ENCODE measurements at regions not wholly inside any gene's neighbourhood (a gene's known extent, or its start where the extent isn't known, plus 50 kb on each side); places are given as distances from the start of the nearest gene placed in this dataset.

DNA sequence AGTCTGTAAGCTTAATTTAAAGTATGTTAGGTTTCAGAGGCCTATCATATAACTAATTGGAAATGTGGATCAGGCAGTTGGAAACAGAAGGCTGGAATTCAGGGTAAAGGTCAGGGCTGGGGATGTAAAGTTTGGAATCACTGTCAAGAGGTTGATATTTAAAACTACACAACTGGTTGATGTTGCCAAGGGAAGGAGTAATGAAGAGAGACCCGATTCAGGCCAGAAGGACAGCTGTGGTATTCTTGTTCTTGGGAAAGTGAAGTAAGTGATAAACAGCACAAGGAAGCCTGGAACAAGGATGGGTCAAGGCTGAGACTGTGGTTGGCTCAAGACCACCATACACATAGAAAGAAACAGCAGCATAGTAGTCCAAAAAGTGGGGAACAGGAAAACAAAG, 654.2 kb downstream of the NTRK3 start:
- Histone ChIP-seq H3K27me3 (ENCODE audit: insufficient read depth, low read length, poor library complexity) (no peaks in the 10 kb centered on the region), H3K27ac (ENCODE audit: low read length) (no peak overlapping the region), H3K4me2 (ENCODE audit: insufficient read depth, low read length) (no peak overlapping the region), H3K79me2 (ENCODE audit: insufficient read depth, low read length) (no peaks in the 10 kb centered on the region), H3K4me1 (ENCODE audit: insufficient read depth, low read length) (peaks cover 14% of the 10 kb centered on the region), H4K20me1 (ENCODE audit: insufficient read depth, low read length) (no peaks in the 10 kb centered on the region), H3K36me3 (ENCODE audit: insufficient read depth, low read length) (no peaks in the 10 kb centered on the region), H3K9me3 (ENCODE audit: insufficient read depth, low read length, severe bottlenecking) (no peaks in the 10 kb centered on the region), H3K9ac (ENCODE audit: low read depth, low read length) (no peak overlapping the region), H3K4me3 (ENCODE audit: low read depth in 1 of 2, low read length in 2 of 2) (no peak overlapping the region), H2AFZ (ENCODE audit: low read depth, low read length) (no peak overlapping the region)
- ATAC-seq (ENCODE audit: insufficient read depth, low read depth) (no peak), DNase-seq (no peak)
- TF ChIP-seq, protein P1, sequence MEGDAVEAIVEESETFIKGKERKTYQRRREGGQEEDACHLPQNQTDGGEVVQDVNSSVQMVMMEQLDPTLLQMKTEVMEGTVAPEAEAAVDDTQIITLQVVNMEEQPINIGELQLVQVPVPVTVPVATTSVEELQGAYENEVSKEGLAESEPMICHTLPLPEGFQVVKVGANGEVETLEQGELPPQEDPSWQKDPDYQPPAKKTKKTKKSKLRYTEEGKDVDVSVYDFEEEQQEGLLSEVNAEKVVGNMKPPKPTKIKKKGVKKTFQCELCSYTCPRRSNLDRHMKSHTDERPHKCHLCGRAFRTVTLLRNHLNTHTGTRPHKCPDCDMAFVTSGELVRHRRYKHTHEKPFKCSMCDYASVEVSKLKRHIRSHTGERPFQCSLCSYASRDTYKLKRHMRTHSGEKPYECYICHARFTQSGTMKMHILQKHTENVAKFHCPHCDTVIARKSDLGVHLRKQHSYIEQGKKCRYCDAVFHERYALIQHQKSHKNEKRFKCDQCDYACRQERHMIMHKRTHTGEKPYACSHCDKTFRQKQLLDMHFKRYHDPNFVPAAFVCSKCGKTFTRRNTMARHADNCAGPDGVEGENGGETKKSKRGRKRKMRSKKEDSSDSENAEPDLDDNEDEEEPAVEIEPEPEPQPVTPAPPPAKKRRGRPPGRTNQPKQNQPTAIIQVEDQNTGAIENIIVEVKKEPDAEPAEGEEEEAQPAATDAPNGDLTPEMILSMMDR (IDR thresholded peaks at IDR 0.05; ENCODE audit: borderline replicate concordance, extremely low read depth, low read length, poor library complexity, severe bottlenecking), result no peak
- no peak for TF ChIP-seq EZH2 (IDR thresholded peaks at IDR 0.05; ENCODE audit: borderline replicate concordance, low read depth, low read length, severe bottlenecking)

DNA sequence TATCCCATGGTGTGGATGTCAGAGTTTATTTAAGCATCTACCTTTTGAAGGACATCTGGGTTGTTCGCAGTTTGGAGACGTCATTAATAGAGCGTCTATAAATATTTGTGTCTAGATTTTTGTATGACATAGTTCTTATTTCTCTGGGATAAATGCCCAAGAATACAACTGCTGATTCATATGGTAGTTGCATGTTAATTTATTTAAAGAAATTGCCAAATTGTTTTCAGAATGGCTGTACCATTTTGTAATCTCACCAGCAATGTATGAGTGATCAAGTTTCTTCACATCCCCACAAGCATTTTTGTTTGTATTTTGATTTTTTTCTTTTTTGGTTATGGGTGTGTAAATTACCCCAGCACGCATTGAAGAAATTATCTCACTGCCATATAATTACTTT, 656.9 kb downstream of the NTRK3 start:
- no peak for ATAC-seq (ENCODE audit: insufficient read depth, low read depth)
- TF ChIP-seq, protein P1 (IDR thresholded peaks at IDR 0.05; ENCODE audit: borderline replicate concordance, extremely low read depth, low read length, poor library complexity, severe bottlenecking), result no peak
- no peak for TF ChIP-seq EZH2 (IDR thresholded peaks at IDR 0.05; ENCODE audit: borderline replicate concordance, low read depth, low read length, severe bottlenecking)

DNA sequence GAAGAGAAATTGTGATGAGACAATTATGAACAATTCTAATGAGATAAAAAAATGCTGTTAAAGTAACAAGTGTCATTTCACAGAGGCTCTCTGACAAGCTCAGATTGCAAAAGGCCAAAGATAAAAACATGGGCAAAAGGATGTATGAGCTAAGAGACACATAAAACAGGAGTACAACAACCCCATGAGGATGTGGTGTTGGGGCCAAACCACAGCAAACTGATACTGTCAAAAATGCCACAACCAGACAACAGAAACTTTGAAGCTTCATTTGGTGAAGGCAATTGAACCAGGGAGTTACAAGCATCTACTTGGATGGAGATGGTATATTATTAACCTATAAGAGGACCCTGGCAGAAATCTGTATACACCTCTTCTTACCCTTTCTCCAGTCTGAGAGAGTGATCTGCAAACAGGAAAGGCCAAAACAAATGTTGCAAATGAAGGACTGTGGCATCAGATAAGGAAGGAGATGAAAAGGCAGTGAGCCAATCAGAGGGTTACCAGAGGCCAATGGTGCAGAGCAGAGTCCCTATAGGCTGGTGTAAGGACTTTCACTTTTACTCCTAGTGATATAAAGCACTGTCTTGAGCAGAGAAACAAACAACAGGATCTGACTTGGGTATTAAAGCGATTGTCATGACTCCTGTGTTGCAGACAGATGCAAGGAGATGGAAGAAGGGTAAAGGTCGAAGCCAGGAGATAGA, 659.0 kb downstream of the NTRK3 start:
- Histone ChIP-seq H3K36me3 (ENCODE audit: insufficient read depth, low read length) (no peaks in the 10 kb centered on the region), H3K27ac (ENCODE audit: low read length) (peak overlapping the region; percentile 89), H3K9ac (ENCODE audit: low read depth, low read length) (peak overlapping the region; percentile 31; the same call in 1 of the 2 replicates), H3K4me2 (ENCODE audit: insufficient read depth, low read length) (peak overlapping the region; percentile 60), H4K20me1 (ENCODE audit: insufficient read depth, low read length) (no peaks in the 10 kb centered on the region), H3K9me3 (ENCODE audit: insufficient read depth, low read length, severe bottlenecking) (no peaks in the 10 kb centered on the region), H2AFZ (ENCODE audit: low read depth, low read length) (peak overlapping the region; percentile 69), H3K4me1 (ENCODE audit: insufficient read depth, low read length) (peaks cover 23% of the 10 kb centered on the region), H3K4me3 (ENCODE audit: low read depth in 1 of 2, low read length in 2 of 2) (peak overlapping the region in 1 of 2 experiments; percentile 45; a peak in 2 of 4 replicates), H3K27me3 (ENCODE audit: insufficient read depth, low read length, poor library complexity) (no peaks in the 10 kb centered on the region), H3K79me2 (ENCODE audit: insufficient read depth, low read length) (no peaks in the 10 kb centered on the region)
- peak; percentile 61 for DNase-seq
- peak; percentile 97 for ATAC-seq (ENCODE audit: insufficient read depth, low read depth)
- TF ChIP-seq, protein P1 (IDR thresholded peaks at IDR 0.05; ENCODE audit: borderline replicate concordance, extremely low read depth, low read length, poor library complexity, severe bottlenecking), result no peak
- no peak for TF ChIP-seq EZH2 (IDR thresholded peaks at IDR 0.05; ENCODE audit: borderline replicate concordance, low read depth, low read length, severe bottlenecking)

More for the DNA sequence above, 656.9 kb downstream of the NTRK3 start:
- no peak overlapping the region for H3K9ac ChIP-seq (ENCODE audit: low read depth, low read length)
- no peaks in the 10 kb centered on the region for H3K36me3 ChIP-seq (ENCODE audit: insufficient read depth, low read length)
- H2AFZ ChIP-seq (ENCODE audit: low read depth, low read length), result no peak overlapping the region
- no peak overlapping the region for H3K27ac ChIP-seq (ENCODE audit: low read length)
- DNase-seq, result no peak
- H4K20me1 ChIP-seq (ENCODE audit: insufficient read depth, low read length), result no peaks in the 10 kb centered on the region
- H3K27me3 ChIP-seq (ENCODE audit: insufficient read depth, low read length, poor library complexity), result no peaks in the 10 kb centered on the region
- H3K4me3 ChIP-seq (ENCODE audit: low read depth in 1 of 2, low read length in 2 of 2), result no peak overlapping the region
- H3K4me2 ChIP-seq (ENCODE audit: insufficient read depth, low read length), result no peak overlapping the region
- peaks cover 23% of the 10 kb centered on the region for H3K4me1 ChIP-seq (ENCODE audit: insufficient read depth, low read length)
- no peaks in the 10 kb centered on the region for H3K9me3 ChIP-seq (ENCODE audit: insufficient read depth, low read length, severe bottlenecking)
- no peaks in the 10 kb centered on the region for H3K79me2 ChIP-seq (ENCODE audit: insufficient read depth, low read length)
